ENCODE measurements at regions not wholly inside any gene's neighbourhood (a gene's known extent, or its start where the extent isn't known, plus 50 kb on each side); places are given as distances from the start of the nearest gene placed in this dataset.

DNA sequence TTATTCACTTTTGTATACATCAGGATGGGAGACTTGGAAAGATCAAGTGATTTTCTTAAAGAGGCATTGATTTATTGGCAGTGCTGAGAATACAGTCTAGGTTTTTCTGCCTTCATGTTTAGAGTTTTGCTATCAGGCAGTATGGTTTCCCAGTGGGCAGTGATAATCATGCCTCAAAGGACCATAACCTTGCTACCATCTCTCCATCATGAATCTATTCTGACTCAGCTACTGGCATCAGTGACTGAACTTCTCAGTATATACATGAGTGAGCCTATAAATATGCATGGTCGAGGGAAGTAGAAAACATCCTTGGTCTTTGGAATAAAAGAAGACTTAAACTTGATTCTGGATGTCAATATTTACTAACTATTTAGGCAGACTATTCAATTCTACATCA, 562.0 kb upstream of the AADAT start:
- TF ChIP-seq, protein P1, sequence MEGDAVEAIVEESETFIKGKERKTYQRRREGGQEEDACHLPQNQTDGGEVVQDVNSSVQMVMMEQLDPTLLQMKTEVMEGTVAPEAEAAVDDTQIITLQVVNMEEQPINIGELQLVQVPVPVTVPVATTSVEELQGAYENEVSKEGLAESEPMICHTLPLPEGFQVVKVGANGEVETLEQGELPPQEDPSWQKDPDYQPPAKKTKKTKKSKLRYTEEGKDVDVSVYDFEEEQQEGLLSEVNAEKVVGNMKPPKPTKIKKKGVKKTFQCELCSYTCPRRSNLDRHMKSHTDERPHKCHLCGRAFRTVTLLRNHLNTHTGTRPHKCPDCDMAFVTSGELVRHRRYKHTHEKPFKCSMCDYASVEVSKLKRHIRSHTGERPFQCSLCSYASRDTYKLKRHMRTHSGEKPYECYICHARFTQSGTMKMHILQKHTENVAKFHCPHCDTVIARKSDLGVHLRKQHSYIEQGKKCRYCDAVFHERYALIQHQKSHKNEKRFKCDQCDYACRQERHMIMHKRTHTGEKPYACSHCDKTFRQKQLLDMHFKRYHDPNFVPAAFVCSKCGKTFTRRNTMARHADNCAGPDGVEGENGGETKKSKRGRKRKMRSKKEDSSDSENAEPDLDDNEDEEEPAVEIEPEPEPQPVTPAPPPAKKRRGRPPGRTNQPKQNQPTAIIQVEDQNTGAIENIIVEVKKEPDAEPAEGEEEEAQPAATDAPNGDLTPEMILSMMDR (IDR thresholded peaks at IDR 0.05) = no peak
- TF ChIP-seq POLR2A (IDR thresholded peaks at IDR 0.05) = no peak

All from right lobe of liver (tissue), 4 donors.